ENCODE measurements at regions not wholly inside any gene's neighbourhood (a gene's known extent, or its start where the extent isn't known, plus 50 kb on each side); places are given as distances from the start of the nearest gene placed in this dataset.

DNA sequence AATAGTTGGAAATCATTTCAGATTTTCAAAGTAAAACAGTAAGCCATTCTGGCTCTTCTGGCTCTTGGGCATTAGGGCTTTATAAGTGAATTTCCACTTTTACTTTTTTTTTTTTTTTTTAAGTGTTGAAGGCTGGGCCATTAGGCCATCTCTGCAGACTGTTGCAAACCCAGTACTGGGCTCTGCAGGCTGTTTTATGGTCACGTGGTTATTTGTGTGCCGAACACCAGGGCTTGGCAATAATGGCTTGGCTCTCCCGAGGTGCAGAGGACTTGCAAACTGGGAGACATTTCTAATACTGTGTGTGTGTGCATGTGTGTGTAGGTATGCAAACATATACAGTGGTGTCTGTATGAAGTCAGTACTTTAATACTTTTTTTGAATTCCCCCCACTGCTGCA lies 194.9 kb upstream of the CDH5 start:
- no peak for DNase-seq (ENCODE audit: low read depth)

DNA sequence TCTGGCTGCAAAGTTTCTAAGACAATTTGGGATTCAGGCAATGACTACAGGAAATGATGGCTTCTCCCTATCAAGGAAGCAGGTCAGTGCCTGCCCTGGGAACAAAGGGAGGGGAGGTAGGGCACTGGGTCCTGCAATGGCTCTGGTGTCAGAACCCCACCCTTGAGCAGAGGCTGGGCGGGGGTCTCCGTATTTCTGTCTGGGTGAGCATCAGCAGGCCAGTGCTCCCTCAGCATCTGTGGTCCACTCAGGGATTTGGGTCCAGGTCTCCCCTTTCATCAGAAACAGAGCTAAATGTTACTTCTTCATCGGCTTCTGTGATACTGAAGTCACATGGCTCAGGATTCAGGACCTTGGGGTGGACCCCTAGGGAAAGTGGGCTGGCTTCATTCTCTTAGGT lies 195.5 kb upstream of the CDH5 start:
- DNase-seq (ENCODE audit: low read depth), result no peak

DNA sequence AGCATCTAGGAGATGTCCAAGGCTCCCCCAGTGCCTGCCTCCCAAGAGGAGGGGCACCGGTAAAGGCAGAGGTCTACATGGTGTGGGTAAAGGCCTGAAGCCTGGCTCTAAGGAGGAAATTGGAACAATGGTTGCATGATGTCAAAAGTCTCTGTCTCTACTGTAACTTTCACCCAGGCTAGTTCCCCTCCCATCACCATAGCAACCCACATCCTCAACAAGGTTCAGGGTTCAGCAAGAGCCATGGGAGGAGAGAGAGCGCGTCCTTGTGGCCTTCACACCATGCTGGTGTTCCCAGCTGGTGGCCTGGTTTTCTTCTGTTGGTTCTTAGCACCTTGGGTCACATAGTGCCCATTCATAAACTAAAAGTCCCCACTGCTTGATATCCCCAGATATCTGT lies 196.7 kb upstream of the CDH5 start:
- no peak for DNase-seq (ENCODE audit: low read depth)

GRCh38 chr16:66168777-66169176 lies 197.7 kb upstream of the CDH5 start:
- DNase-seq (ENCODE audit: low read depth), result no peak

DNA sequence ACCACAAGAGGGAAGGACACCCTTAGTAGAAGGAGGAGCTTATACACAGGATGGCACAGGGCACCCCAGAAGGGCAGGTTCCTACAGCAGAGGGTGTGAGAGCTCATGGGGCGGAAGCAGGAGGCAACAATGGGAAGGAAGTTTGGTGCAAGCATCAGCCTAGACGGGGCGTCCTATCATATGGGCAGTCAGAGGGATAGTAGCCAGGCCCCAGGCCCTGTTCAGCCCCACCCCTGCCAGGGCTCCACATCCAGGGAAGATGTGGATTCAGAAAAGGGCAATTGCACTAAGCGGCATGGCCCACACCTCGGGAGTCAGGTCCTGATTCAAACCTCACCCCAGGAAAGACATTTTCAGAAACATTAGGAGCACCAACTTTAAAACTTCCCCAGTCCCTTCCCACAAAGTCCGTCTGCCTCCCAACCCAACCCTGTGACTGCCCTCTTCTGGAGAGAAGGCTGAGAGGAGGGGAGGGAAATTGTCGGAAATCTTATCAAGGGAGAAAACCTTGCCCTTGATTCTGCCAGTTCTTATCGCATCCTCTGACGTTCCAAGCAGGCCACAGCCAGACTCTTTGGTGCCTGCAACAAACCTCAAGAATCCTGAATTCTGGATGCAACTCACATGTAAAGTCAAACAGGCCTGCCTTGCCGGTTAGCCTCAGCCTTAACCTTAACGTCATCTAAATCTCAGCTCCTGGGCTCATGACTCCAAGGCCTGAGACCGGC lies 198.8 kb upstream of the CDH5 start:
- DNase-seq (ENCODE audit: low read depth), result no peak

- DNase-seq (ENCODE audit: low read depth), result no peak
Measured at GRCh38 chr16:66166490-66166889, 200.0 kb upstream of the CDH5 start.

DNA sequence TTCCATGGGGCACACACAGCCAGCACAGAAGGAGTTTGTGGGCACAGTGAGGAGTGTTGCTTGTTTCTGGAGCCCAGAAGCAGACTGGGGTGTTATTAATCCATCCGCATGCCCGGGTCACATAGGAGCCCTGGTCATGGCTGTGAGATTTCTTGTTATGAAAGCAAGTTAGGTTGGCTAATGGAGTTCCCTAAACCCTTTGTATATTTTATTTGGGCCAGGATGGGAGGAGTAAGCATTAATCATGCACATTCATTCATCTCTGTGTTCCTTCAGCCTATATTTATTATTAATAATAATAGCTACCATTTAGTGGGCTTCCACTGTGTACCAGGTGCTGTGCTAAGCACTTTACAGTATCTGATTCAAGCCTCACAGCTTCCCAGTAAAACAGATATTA lies 200.6 kb upstream of the CDH5 start:
- no peak for DNase-seq (ENCODE audit: low read depth)

- DNase-seq (ENCODE audit: low read depth), result no peak
Measured at GRCh38 chr16:66164581-66165247, 201.8 kb upstream of the CDH5 start.

DNA sequence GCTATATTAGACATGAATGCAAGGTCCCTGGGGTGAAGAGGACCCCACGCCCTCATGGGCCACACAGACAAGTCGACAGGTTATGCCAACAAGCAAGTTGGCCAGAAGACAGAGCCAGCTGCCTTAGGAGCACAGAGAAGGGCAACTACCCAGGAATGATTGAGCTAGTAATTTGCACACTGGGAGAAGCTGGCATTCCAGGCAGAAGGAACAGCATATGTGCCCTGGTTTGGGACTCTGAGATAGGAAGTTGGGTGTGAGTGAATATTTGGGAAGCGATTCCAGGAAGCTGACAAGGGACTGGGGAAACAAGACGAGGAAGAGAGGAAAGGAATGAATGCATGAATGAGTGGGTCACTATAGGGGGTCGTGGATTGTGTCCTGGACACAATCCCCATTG lies 203.7 kb upstream of the CDH5 start:
- no peak for DNase-seq (ENCODE audit: low read depth)

- no peak for DNase-seq (ENCODE audit: low read depth)
Measured at GRCh38 chr16:66161942-66162341, 204.5 kb upstream of the CDH5 start.

GRCh38 chr16:66161269-66161668 lies 205.2 kb upstream of the CDH5 start:
- DNase-seq (ENCODE audit: low read depth), result no peak

DNA sequence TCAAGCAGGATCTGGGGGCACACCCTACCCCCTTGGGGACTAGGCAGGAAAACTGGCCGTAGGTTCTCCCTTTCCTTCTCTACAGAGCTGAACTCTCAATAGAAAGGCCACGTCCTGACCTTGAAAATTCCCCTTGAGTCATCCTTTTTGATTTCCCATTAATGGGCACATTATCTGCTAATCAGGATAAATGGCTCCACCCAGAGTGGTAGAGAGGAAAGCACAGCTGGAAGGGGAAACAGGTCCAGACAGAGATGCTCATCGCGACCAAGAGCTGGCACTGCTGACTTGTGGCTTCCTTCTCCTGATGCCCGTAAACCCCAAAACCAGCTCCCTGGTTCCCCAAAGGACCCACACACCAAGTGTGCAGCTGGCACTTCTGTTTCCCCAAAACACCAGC lies 206.5 kb upstream of the CDH5 start:
- peak; percentile 14 for DNase-seq (ENCODE audit: low read depth)

- DNase-seq (ENCODE audit: low read depth), result no peak
Measured at GRCh38 chr16:66156538-66156937, 210.0 kb upstream of the CDH5 start.

- DNase-seq (ENCODE audit: low read depth), result no peak
Measured at GRCh38 chr16:66155933-66156332, 210.6 kb upstream of the CDH5 start.

- no peak for DNase-seq (ENCODE audit: low read depth)
Measured at GRCh38 chr16:66154801-66155200, 211.7 kb upstream of the CDH5 start.

GRCh38 chr16:66152823-66153393 lies 213.6 kb upstream of the CDH5 start:
- peak; percentile 82 for DNase-seq (ENCODE audit: low read depth)

DNA sequence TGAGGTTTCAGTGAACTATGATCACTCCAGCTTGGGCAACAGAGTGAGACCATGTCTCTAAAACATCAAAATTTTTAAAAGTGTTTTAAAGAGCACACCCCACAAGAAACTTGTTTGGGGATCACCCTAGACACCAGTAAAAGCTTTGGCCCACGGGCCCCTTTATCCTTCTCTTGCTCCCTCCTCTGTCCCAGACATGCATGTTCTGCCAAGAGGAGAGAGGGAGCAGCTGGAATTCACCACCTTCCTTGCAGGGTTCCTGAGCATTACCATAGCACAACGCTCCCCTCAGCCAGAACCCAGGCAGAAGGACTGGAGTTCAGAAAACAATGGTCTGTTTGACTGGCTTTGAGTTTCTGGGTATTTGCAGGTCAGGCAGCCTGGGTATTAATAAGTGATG lies 214.3 kb upstream of the CDH5 start:
- DNase-seq (ENCODE audit: low read depth), result no peak

- no peak for DNase-seq (ENCODE audit: low read depth)
Measured at GRCh38 chr16:66150698-66151482, 215.6 kb upstream of the CDH5 start.

GRCh38 chr16:66147291-66147690 lies 219.2 kb upstream of the CDH5 start:
- DNase-seq (ENCODE audit: low read depth), result no peak

DNA sequence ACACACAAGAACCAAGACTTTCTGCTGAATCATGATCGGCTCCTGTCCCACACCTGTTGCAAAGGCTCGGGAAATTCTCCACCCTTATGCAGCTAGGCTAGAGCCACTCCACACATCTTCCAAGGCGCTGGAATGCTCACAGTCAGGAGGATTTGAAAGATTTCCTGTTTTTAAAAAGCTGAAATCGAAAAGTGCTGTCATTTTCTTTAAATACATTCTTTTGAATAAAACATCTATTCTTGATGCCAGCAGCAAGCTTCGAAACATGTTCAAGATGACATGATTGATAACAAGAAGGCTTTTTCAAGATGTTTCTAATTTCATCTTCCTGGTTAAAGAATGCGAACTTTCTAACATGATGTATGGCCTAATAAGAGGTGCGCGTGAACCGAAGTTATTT lies 219.7 kb upstream of the CDH5 start:
- DNase-seq (ENCODE audit: low read depth), result no peak

DNA sequence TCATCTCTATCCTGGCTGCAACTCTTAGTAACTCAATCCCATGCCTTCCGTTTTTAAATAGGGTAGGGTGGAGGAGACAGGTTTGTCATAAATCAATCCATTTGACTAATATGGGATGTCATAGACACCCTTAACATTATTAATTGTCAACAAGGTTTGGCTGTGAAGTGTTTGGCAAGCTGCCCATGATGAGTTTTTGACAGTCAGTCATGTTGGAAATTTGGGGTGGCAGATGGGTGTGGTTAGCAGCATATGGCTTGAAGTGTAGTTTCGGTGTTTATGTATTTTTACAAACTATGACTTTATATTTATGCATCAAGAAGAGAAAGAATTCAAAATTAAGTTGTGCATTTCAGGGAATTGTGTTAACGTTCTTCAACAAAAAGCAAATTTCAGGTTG lies 221.8 kb upstream of the CDH5 start:
- DNase-seq (ENCODE audit: low read depth), result no peak

- DNase-seq (ENCODE audit: low read depth), result no peak
Measured at GRCh38 chr16:66143415-66143814, 223.1 kb upstream of the CDH5 start.

DNA sequence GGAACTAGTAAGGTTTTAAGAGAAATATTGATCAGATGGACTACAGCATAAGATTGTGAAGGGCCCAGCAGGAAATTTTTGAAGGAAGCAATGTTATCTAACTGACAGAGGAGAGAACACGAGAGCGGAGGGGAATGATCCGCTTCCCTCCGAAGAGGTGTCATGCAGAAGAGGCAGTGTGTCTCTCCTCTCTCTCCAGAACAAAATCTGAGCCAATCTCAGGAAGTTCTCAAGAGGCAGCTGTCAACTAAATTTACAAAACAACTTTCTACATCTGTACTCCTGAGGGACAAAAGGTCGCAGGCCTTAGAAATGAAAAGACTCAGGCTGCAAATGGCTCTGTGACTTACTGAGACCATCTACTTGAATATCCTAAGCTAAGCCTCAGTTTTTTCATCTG lies 224.6 kb upstream of the CDH5 start:
- no peak for DNase-seq (ENCODE audit: low read depth)

Data from HS-27A (cell line).